Hepatocyte (in vitro differentiated cells): ENCODE measurements at regions not wholly inside any gene's neighbourhood (a gene's known extent, or its start where the extent isn't known, plus 50 kb on each side); places are given as distances from the start of the nearest gene placed in this dataset.

Experiments
- DNase-seq: peaks from one replicate; pipeline ENCODE4 v3.0.0-alpha.2; 2016; ENCODE audit warnings: low spot score
- H2AFZ ChIP-seq: fragments of 200-600 bp; sonication (generic); 2 replicates; pipeline ENCODE4 v1.6.0; 2016; ENCODE audit warnings: antibody characterized with exemption, mild to moderate bottlenecking
- H3K27ac ChIP-seq: fragments of 200-600 bp; sonication (generic); 2 replicates; pipeline ENCODE4 v1.5.1; 2016; ENCODE audit warnings: mild to moderate bottlenecking
- H3K27me3 ChIP-seq: fragments of 200-600 bp; sonication (generic); 2 replicates; pipeline ENCODE4 v1.6.1; 2016
- H3K36me3 ChIP-seq: fragments of 200-600 bp; sonication (generic); replicated peaks from 2 replicates; pipeline ENCODE4 v1.5.1; 2016; ENCODE audit warnings: low read depth; ENCODE audit not compliant: insufficient read depth
- H3K4me1 ChIP-seq: fragments of 200-600 bp; sonication (generic); 2 replicates; pipeline ENCODE4 v1.5.1; 2016; ENCODE audit warnings: mild to moderate bottlenecking, moderate library complexity; ENCODE audit not compliant: insufficient read depth
- H3K4me2 ChIP-seq: fragments of 200-600 bp; sonication (generic); 2 replicates; pipeline ENCODE4 v1.6.0; 2016
- H3K4me3 ChIP-seq: fragments of 200-600 bp; sonication (generic); 2 replicates; pipeline ENCODE4 v1.5.1; 2016; ENCODE audit warnings: mild to moderate bottlenecking
- H3K79me2 ChIP-seq: fragments of 200-600 bp; sonication (generic); 2 replicates; pipeline ENCODE4 v1.6.0; 2017; ENCODE audit warnings: mild to moderate bottlenecking
- H3K9me2 ChIP-seq: fragments of 200-600 bp; sonication (generic); replicated peaks from 2 replicates; pipeline ENCODE4 v1.6.0; 2017; ENCODE audit warnings: mild to moderate bottlenecking; ENCODE audit not compliant: insufficient read depth
- H3K9me3 ChIP-seq: fragments of 200-600 bp; sonication (generic); 2 replicates; pipeline ENCODE4 v1.5.1; 2016; ENCODE audit warnings: low read depth, mild to moderate bottlenecking
- H4K20me1 ChIP-seq: fragments of 200-600 bp; sonication (generic); 2 replicates; pipeline ENCODE4 v1.6.0; 2016; ENCODE audit warnings: mild to moderate bottlenecking; ENCODE audit not compliant: insufficient read depth, poor library complexity, severe bottlenecking
- CTCF ChIP-seq: fragments of 200-600 bp; sonication (generic); IDR thresholded peaks from 2 replicates; pipeline ENCODE4 v1.5.1; 2016; ENCODE audit warnings: antibody characterized with exemption, mild to moderate bottlenecking; ENCODE audit not compliant: poor library complexity
- EZH2 ChIP-seq: fragments of 200-600 bp; sonication (generic); IDR thresholded peaks from 2 replicates; pipeline ENCODE4 v1.6.1; 2016; ENCODE audit warnings: antibody characterized with exemption, mild to moderate bottlenecking, borderline replicate concordance
- EZH2phosphoT487 ChIP-seq: fragments of 200-600 bp; sonication (generic); IDR thresholded peaks from one replicate; pipeline ENCODE4 v1.6.1; 2018; ENCODE audit warnings: antibody characterized with exemption, mild to moderate bottlenecking, low read depth, moderate library complexity; ENCODE audit not compliant: unreplicated experiment, severe bottlenecking
- WGBS: methylation state at CpG from one replicate; pipeline ENCODE4 v1.1.6; 2016; ENCODE audit warnings: low lambda C conversion rate; ENCODE audit errors: missing lambda C conversion rate; 5-methylcytosine and 5-hydroxymethylcytosine counted together

DNA sequence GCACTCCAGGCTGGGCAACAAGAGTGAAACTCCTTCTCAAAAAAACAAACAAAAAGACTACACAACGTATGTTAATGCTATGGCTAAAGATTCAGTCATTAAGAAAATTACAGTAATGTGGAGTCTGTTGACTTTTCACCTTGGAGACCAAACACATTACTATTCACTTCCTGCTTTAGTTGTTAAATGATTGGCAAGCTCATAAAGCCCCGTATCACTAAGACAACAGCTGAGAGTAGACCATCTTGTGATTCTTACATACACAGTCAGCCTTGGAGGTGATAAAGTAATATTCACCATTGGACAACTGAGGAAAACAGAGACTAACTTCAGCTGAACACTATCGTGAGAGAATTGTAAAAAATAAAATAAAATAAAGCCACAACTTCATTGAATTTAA lies 86.5 kb downstream of the KCTD12 start:
- H3K79me2 ChIP-seq = no peaks in the 10 kb centered on the region
- WGBS = 58% methylated on average over 3 of the region's 3 CpGs
- H3K36me3 ChIP-seq = no peaks in the 10 kb centered on the region
- H3K27ac ChIP-seq = no peak overlapping the region
- no peak overlapping the region for H3K4me2 ChIP-seq
- no peaks in the 10 kb centered on the region for H4K20me1 ChIP-seq
- no peak overlapping the region for H3K4me3 ChIP-seq
- H3K27me3 ChIP-seq = no peaks in the 10 kb centered on the region
- TF ChIP-seq EZH2phosphoT487 (no peak), EZH2 (no peak)
- peaks cover 5% of the 10 kb centered on the region for H3K4me1 ChIP-seq
- peak; percentile 42 for DNase-seq
- no peak overlapping the region for H2AFZ ChIP-seq
- H3K9me3 ChIP-seq = no peaks in the 10 kb centered on the region
- H3K9me2 ChIP-seq = no peaks in the 10 kb centered on the region

DNA sequence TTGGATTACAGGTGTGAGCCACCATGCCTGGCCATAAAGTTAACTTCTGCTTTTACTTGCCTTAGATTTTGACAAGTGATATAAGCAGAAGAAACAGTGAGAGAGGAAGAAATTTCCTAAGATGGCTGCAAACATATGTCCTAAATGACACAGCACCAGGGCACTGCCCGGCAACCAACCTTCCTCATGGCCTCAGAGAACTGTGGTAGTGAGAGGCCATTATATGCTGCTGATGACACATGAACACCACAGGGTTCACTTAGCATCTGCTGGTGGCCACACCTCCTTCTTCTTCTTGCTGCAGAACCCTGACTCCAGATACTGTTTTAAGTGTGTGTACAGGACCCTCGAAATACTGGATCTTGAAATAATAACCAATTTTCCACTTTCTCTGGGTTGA lies 88.2 kb downstream of the KCTD12 start:
- Histone ChIP-seq H3K27ac (no peak overlapping the region), H2AFZ (no peak overlapping the region), H3K4me3 (no peak overlapping the region), H3K36me3 (no peaks in the 10 kb centered on the region), H3K9me2 (no peaks in the 10 kb centered on the region), H3K79me2 (no peaks in the 10 kb centered on the region), H3K27me3 (no peaks in the 10 kb centered on the region), H3K4me2 (no peak overlapping the region), H3K9me3 (no peaks in the 10 kb centered on the region), H4K20me1 (no peaks in the 10 kb centered on the region), H3K4me1 (peaks cover 5% of the 10 kb centered on the region)
- DNase-seq = no peak
- TF ChIP-seq EZH2phosphoT487 (no peak), EZH2 (no peak), CTCF (no peak)
- 92% methylated on average over 2 of the region's 2 CpGs for WGBS

DNA sequence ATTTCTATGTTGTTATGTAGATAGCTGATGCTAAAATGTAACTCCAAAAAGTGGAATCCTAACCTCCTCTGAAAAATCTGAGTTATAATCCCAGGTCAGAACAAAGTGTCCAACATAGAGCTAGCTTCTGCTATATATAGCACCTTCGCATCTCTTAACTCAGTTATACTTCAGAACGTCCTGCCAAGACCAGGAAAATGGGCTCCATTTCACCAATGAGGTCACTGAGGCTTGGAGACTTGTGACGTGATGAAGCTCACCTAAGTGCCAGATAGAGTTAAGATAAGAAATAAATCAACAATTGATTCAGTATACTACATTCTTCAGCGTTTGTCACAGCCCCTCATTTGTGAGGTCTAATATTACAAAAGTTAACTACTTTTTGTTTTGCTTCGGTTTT lies 88.8 kb downstream of the KCTD12 start:
- H3K4me2 ChIP-seq = no peak overlapping the region
- no peak overlapping the region for H3K4me3 ChIP-seq
- TF ChIP-seq EZH2 = no peak
- no peak for TF ChIP-seq EZH2phosphoT487
- H3K4me1 ChIP-seq = peaks cover 5% of the 10 kb centered on the region
- H3K9me2 ChIP-seq = no peaks in the 10 kb centered on the region
- H3K36me3 ChIP-seq = no peaks in the 10 kb centered on the region
- WGBS = 73% methylated on average over 5 of the region's 5 CpGs
- no peaks in the 10 kb centered on the region for H3K9me3 ChIP-seq
- no peak overlapping the region for H3K27ac ChIP-seq
- H3K79me2 ChIP-seq = no peaks in the 10 kb centered on the region
- H3K27me3 ChIP-seq = no peaks in the 10 kb centered on the region
- no peak for DNase-seq
- no peak overlapping the region for H2AFZ ChIP-seq
- no peaks in the 10 kb centered on the region for H4K20me1 ChIP-seq

GRCh38 chr13:76796851-76797250 lies 89.4 kb downstream of the KCTD12 start:
- H3K27me3 ChIP-seq = no peaks in the 10 kb centered on the region
- DNase-seq = no peak
- no peak overlapping the region for H3K4me2 ChIP-seq
- H3K9me2 ChIP-seq = no peaks in the 10 kb centered on the region
- no peak overlapping the region for H2AFZ ChIP-seq
- H4K20me1 ChIP-seq = no peaks in the 10 kb centered on the region
- no peaks in the 10 kb centered on the region for H3K9me3 ChIP-seq
- H3K4me1 ChIP-seq = peaks cover 5% of the 10 kb centered on the region
- H3K4me3 ChIP-seq = no peak overlapping the region
- H3K79me2 ChIP-seq = no peaks in the 10 kb centered on the region
- no peak overlapping the region for H3K27ac ChIP-seq
- H3K36me3 ChIP-seq = no peaks in the 10 kb centered on the region
- no peak for TF ChIP-seq EZH2
- TF ChIP-seq EZH2phosphoT487 = no peak
- TF ChIP-seq CTCF = no peak
- 63% methylated on average over 3 of the region's 3 CpGs for WGBS
